NB4 (cell line): ENCODE measurements at regions not wholly inside any gene's neighbourhood (a gene's known extent, or its start where the extent isn't known, plus 50 kb on each side); places are given as distances from the start of the nearest gene placed in this dataset.

ENCODE experiments used
- POLR2A ChIP-seq: IDR thresholded peaks from 2 replicates; pipeline ENCODE4 v1.6.1; 2011; ENCODE audit warnings: mild to moderate bottlenecking; ENCODE audit not compliant: insufficient read length; ENCODE audit errors: extremely low read depth
- TF ChIP-seq, protein P1 (sequence below): IDR thresholded peaks from one replicate; pipeline ENCODE4 v1.5.1; 2012; ENCODE audit warnings: low read depth, low read length

DNA sequence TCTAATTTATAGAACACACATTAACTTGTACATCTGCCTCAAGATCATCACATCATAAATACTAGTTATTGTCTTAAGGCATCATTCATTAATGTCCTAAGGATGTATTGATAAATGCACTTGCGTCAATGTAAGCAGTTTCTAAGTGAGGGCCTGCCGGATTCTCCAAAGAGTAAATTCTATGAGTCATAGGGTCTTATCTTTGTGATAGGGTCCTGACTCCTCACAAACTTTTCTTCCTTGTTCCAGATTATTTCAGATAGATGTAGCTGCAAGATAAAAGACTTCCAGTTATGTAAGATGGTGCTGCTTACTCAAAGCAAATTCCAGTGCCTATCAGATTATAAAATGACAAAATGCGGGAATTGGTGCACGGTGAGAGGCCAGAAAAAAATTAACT is 315.0 kb upstream of the SLC39A10 start:
- TF ChIP-seq, protein P1, sequence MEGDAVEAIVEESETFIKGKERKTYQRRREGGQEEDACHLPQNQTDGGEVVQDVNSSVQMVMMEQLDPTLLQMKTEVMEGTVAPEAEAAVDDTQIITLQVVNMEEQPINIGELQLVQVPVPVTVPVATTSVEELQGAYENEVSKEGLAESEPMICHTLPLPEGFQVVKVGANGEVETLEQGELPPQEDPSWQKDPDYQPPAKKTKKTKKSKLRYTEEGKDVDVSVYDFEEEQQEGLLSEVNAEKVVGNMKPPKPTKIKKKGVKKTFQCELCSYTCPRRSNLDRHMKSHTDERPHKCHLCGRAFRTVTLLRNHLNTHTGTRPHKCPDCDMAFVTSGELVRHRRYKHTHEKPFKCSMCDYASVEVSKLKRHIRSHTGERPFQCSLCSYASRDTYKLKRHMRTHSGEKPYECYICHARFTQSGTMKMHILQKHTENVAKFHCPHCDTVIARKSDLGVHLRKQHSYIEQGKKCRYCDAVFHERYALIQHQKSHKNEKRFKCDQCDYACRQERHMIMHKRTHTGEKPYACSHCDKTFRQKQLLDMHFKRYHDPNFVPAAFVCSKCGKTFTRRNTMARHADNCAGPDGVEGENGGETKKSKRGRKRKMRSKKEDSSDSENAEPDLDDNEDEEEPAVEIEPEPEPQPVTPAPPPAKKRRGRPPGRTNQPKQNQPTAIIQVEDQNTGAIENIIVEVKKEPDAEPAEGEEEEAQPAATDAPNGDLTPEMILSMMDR = no peak
- no peak for TF ChIP-seq POLR2A
